WTC11 (cell line): ENCODE measurements at regions not wholly inside any gene's neighbourhood (a gene's known extent, or its start where the extent isn't known, plus 50 kb on each side); places are given as distances from the start of the nearest gene placed in this dataset.

Source experiments
- ATAC-seq: fragments of 200-7000 bp; cut with Tn5 transposase; 2 replicates; pipeline ENCODE4 v1.10.0; 2021; ENCODE audit warnings: mild to moderate bottlenecking, moderate library complexity
- CTCF ChIA-PET: fragments of 300-600 bp; sonication (Branson Sonifier 250); formaldehyde crosslinking; loops from one replicate; lab custom pipeline; 2021; ENCODE audit warnings: antibody characterized with exemption; lab: Charles Lee
- POLR2A ChIA-PET: fragments of 350-600 bp; sonication (Branson Sonifier 250); formaldehyde crosslinking; loops from one replicate; lab custom pipeline; 2021; ENCODE audit warnings: antibody characterized with exemption; lab: Charles Lee
- DNase-seq: peaks from one replicate; pipeline ENCODE4 v3.0.0; 2021; ENCODE audit warnings: low spot score
- H3K27ac Mint-ChIP-seq: 2 replicates; pipeline ENCODE4 v1.8.0; 2021; ENCODE audit warnings: mixed read lengths
- H3K27me3 Mint-ChIP-seq: 2 replicates; pipeline ENCODE4 v1.8.0; 2021; ENCODE audit warnings: low read depth, mild to moderate bottlenecking, moderate library complexity, mixed read lengths
- H3K36me3 Mint-ChIP-seq: 2 replicates; pipeline ENCODE4 v1.8.0; 2021; ENCODE audit warnings: mixed read lengths
- H3K4me1 Mint-ChIP-seq: 2 replicates; pipeline ENCODE4 v1.8.0; 2022; ENCODE audit warnings: mixed read lengths
- H3K4me3 Mint-ChIP-seq: 2 replicates; pipeline ENCODE4 v1.8.0; 2021; ENCODE audit warnings: mild to moderate bottlenecking, moderate library complexity, mixed read lengths
- H3K9me3 Mint-ChIP-seq: 2 replicates; pipeline ENCODE4 v1.8.0; 2021; ENCODE audit warnings: mixed read lengths
- GRHL2 ChIP-seq: fragments of 250-450 bp; sonication (Bioruptor Pico); IDR thresholded peaks from 2 replicates; pipeline ENCODE4 v1.8.0; 2022; ENCODE audit warnings: mild to moderate bottlenecking, moderate library complexity; ENCODE audit not compliant: insufficient replicate concordance, severe bottlenecking
- GTF2I ChIP-seq: fragments of 250-450 bp; sonication (Bioruptor Pico); conservative IDR thresholded peaks from 2 replicates; pipeline ENCODE4 v1.4.0; 2021; ENCODE audit warnings: mild to moderate bottlenecking
- HMGA2 ChIP-seq: fragments of 250-450 bp; sonication (Bioruptor Pico); IDR thresholded peaks from 2 replicates; pipeline ENCODE4 v1.4.0; 2021; ENCODE audit warnings: mild to moderate bottlenecking, moderate library complexity
- JAZF1 ChIP-seq: fragments of 250-450 bp; sonication (Bioruptor Pico); IDR thresholded peaks from 2 replicates; pipeline ENCODE4 v1.9.0; 2021; ENCODE audit warnings: moderate library complexity, mild to moderate bottlenecking, inconsistent platforms
- NFATC4 ChIP-seq: fragments of 250-450 bp; sonication (Bioruptor Pico); IDR thresholded peaks from 2 replicates; pipeline ENCODE4 v1.9.0; 2021; ENCODE audit warnings: mild to moderate bottlenecking
- SOX15 ChIP-seq: fragments of 250-450 bp; sonication (Bioruptor Pico); IDR thresholded peaks from 2 replicates; pipeline ENCODE4 v1.9.0; 2021; ENCODE audit warnings: mild to moderate bottlenecking
- TEAD1 ChIP-seq: sonication (generic); formaldehyde crosslinking; IDR thresholded peaks from 2 replicates; pipeline ENCODE4 v1.8.0; 2022; ENCODE audit warnings: mild to moderate bottlenecking, missing genetic modification reagents
- ZNF396 ChIP-seq: fragments of 250-450 bp; sonication (Bioruptor Pico); IDR thresholded peaks from 2 replicates; pipeline ENCODE4 v1.8.0; 2021; ENCODE audit warnings: mild to moderate bottlenecking, moderate library complexity, borderline replicate concordance
- ZNF416 ChIP-seq: fragments of 250-450 bp; sonication (Bioruptor Pico); IDR thresholded peaks from 2 replicates; pipeline ENCODE4 v1.9.0; 2021; ENCODE audit warnings: mild to moderate bottlenecking, inconsistent platforms
- TF ChIP-seq, protein P1 (sequence below): fragments of 250-450 bp; sonication (Bioruptor Pico); IDR thresholded peaks from 2 replicates; pipeline ENCODE4 v1.9.0; 2021; ENCODE audit warnings: mild to moderate bottlenecking, borderline replicate concordance
- TF ChIP-seq, protein P2 (sequence below): sonication (generic); formaldehyde crosslinking; IDR thresholded peaks from 2 replicates; pipeline ENCODE4 v1.8.1; 2023; ENCODE audit warnings: mild to moderate bottlenecking, missing genetic modification reagents
- TF ChIP-seq, protein P3 (sequence below): sonication (generic); formaldehyde crosslinking; IDR thresholded peaks from 2 replicates; pipeline ENCODE4 v1.8.0; 2022; ENCODE audit warnings: mild to moderate bottlenecking, missing genetic modification reagents
- TF ChIP-seq, protein P4 (sequence below): sonication (generic); formaldehyde crosslinking; IDR thresholded peaks from 2 replicates; pipeline ENCODE4 v1.8.1; 2022; ENCODE audit warnings: low read depth, missing genetic modification reagents, borderline replicate concordance
- TF ChIP-seq, protein P5 (sequence below): sonication (generic); formaldehyde crosslinking; IDR thresholded peaks from 2 replicates; pipeline ENCODE4 v1.8.1; 2023; ENCODE audit warnings: mild to moderate bottlenecking, missing genetic modification reagents

DNA sequence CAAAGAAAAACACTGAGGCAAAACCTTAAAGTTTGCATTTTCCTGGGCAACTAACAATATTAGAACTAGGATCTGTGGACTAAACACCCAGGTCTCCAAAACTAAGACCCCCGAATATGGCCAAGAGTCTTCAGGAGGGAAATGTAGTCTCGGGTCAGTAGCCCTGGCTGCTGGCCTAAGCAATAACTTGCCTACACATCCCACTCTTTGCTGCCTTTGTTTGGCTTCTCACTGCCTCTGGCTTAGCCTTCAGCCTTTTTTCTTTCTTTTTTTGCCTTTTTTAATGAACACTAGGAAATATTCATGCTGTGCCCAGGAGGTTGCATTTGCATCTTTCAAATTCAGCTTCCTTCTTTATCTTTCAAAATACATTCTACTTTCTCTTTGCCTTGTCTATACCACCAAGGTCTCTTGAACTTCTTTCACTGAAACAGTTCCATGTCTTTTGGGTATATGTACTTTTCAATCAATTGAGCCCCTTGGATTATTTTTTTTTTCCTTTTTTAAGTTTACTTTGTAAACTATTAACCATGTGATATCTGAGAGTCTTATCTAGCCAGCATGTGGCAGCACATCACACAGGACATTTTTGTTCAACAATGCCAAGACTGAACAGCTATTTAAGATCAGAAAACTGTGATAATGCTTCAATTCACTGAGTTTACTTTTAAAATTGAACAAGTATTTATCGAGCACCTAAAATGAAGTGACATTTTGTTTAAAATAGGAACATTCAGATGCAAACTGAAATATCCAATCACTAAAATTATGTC is 165.0 kb upstream of the TRPC6 start (continued):
- TF ChIP-seq, protein P1, sequence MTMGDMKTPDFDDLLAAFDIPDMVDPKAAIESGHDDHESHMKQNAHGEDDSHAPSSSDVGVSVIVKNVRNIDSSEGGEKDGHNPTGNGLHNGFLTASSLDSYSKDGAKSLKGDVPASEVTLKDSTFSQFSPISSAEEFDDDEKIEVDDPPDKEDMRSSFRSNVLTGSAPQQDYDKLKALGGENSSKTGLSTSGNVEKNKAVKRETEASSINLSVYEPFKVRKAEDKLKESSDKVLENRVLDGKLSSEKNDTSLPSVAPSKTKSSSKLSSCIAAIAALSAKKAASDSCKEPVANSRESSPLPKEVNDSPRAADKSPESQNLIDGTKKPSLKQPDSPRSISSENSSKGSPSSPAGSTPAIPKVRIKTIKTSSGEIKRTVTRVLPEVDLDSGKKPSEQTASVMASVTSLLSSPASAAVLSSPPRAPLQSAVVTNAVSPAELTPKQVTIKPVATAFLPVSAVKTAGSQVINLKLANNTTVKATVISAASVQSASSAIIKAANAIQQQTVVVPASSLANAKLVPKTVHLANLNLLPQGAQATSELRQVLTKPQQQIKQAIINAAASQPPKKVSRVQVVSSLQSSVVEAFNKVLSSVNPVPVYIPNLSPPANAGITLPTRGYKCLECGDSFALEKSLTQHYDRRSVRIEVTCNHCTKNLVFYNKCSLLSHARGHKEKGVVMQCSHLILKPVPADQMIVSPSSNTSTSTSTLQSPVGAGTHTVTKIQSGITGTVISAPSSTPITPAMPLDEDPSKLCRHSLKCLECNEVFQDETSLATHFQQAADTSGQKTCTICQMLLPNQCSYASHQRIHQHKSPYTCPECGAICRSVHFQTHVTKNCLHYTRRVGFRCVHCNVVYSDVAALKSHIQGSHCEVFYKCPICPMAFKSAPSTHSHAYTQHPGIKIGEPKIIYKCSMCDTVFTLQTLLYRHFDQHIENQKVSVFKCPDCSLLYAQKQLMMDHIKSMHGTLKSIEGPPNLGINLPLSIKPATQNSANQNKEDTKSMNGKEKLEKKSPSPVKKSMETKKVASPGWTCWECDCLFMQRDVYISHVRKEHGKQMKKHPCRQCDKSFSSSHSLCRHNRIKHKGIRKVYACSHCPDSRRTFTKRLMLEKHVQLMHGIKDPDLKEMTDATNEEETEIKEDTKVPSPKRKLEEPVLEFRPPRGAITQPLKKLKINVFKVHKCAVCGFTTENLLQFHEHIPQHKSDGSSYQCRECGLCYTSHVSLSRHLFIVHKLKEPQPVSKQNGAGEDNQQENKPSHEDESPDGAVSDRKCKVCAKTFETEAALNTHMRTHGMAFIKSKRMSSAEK (CRISPR knock-in tag): no peak

DNA sequence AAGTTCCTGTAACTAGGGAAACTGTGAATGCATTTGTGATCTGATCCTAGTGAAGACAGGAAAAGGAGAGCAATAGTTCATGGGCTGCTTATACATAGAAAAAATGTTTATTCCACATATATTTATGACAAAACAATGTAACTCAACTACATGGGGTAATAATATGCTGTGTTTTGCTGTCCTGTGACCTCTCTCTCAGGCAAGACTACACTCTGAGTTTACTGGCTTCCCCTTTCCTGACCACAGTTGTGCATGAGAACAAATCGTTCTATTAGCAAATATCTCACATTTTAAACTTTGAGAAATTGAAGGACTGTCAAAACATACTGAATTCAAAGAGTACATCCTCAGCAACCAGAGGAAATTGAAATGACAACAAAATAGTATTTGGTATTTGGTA is 161.9 kb upstream of the TRPC6 start:
- ATAC-seq: no peak

DNA sequence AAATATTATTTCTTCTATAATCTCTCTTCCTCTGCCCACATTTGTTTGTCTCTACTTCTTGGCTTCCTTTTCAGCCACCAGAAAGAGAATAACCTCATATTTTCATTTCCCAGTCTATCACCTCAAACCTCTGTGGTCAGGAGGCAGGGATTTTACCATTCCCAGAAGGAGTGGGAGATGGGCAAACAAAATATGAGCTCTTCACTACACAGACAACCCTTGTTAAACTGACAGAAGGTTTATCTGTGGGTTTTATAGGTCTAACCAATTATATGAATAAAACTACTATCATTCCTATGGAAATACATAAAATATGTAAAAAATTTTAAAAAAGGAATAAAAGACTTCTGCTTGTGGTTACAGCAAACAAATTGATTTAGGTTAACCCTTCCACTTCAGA is 160.0 kb upstream of the TRPC6 start:
- Mint-ChIP-seq H3K27me3 (no peaks in the 10 kb centered on the region), H3K9me3 (peaks cover 7% of the 10 kb centered on the region), H3K36me3 (no peaks in the 10 kb centered on the region), H3K4me1 (peaks cover 23% of the 10 kb centered on the region), H3K27ac (no peak overlapping the region), H3K4me3 (no peak overlapping the region)
- no peak for ATAC-seq
- TF ChIP-seq SOX15 (no peak), GRHL2 (no peak), JAZF1 (CRISPR knock-in tag) (no peak), TEAD1 (CRISPR knock-in tag) (no peak), ZNF396 (CRISPR knock-in tag) (no peak), ZNF416 (no peak), HMGA2 (CRISPR knock-in tag) (no peak), GTF2I (no peak), NFATC4 (CRISPR knock-in tag) (no peak)
- TF ChIP-seq, protein P2, sequence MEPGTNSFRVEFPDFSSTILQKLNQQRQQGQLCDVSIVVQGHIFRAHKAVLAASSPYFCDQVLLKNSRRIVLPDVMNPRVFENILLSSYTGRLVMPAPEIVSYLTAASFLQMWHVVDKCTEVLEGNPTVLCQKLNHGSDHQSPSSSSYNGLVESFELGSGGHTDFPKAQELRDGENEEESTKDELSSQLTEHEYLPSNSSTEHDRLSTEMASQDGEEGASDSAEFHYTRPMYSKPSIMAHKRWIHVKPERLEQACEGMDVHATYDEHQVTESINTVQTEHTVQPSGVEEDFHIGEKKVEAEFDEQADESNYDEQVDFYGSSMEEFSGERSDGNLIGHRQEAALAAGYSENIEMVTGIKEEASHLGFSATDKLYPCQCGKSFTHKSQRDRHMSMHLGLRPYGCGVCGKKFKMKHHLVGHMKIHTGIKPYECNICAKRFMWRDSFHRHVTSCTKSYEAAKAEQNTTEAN (CRISPR knock-in tag): no peak
- TF ChIP-seq, protein P3, sequence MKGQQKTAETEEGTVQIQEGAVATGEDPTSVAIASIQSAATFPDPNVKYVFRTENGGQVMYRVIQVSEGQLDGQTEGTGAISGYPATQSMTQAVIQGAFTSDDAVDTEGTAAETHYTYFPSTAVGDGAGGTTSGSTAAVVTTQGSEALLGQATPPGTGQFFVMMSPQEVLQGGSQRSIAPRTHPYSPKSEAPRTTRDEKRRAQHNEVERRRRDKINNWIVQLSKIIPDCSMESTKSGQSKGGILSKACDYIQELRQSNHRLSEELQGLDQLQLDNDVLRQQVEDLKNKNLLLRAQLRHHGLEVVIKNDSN: no peak
- TF ChIP-seq, protein P4, sequence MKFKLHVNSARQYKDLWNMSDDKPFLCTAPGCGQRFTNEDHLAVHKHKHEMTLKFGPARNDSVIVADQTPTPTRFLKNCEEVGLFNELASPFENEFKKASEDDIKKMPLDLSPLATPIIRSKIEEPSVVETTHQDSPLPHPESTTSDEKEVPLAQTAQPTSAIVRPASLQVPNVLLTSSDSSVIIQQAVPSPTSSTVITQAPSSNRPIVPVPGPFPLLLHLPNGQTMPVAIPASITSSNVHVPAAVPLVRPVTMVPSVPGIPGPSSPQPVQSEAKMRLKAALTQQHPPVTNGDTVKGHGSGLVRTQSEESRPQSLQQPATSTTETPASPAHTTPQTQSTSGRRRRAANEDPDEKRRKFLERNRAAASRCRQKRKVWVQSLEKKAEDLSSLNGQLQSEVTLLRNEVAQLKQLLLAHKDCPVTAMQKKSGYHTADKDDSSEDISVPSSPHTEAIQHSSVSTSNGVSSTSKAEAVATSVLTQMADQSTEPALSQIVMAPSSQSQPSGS (CRISPR knock-in tag): no peak
- POLR2A ChIA-PET: no interaction called here
- CTCF ChIA-PET: no interaction called here
- DNase-seq: no peak

More for the DNA sequence above, 161.9 kb upstream of the TRPC6 start:
- TF ChIP-seq, protein P5, sequence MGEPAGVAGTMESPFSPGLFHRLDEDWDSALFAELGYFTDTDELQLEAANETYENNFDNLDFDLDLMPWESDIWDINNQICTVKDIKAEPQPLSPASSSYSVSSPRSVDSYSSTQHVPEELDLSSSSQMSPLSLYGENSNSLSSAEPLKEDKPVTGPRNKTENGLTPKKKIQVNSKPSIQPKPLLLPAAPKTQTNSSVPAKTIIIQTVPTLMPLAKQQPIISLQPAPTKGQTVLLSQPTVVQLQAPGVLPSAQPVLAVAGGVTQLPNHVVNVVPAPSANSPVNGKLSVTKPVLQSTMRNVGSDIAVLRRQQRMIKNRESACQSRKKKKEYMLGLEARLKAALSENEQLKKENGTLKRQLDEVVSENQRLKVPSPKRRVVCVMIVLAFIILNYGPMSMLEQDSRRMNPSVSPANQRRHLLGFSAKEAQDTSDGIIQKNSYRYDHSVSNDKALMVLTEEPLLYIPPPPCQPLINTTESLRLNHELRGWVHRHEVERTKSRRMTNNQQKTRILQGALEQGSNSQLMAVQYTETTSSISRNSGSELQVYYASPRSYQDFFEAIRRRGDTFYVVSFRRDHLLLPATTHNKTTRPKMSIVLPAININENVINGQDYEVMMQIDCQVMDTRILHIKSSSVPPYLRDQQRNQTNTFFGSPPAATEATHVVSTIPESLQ: no peak
- no peaks in the 10 kb centered on the region for H3K27me3 Mint-ChIP-seq
- DNase-seq: no peak
- H3K4me3 Mint-ChIP-seq: no peak overlapping the region
- H3K27ac Mint-ChIP-seq: peak overlapping the region; percentile 49; the same call in 1 of the 2 replicates
- peaks cover 26% of the 10 kb centered on the region for H3K4me1 Mint-ChIP-seq
- POLR2A ChIA-PET: no interaction called here
- no peaks in the 10 kb centered on the region for H3K36me3 Mint-ChIP-seq
- peaks cover 7% of the 10 kb centered on the region for H3K9me3 Mint-ChIP-seq
- CTCF ChIA-PET: no interaction called here
